ENCODE measurements at regions not wholly inside any gene's neighbourhood (a gene's known extent, or its start where the extent isn't known, plus 50 kb on each side); places are given as distances from the start of the nearest gene placed in this dataset.

DNA sequence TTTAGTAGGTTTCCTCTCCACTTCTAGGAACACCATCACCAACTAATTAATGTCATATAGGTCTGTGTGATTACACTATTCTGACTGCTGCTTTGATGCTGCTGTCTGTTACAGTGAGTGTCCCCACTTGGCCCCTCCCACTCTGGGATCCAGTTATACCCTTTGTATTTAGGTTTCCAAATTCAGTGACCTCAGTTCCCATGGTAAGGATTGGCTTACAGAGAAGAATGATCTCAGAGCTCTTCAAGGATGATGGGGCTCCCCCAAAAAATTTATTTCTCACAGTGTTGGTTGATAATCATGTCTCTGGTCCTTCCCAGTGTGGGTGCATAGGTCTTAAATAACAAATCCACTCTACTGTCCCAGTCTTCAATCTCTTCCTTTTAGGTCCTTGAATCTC lies 210.0 kb upstream of the MYL2 start:
- DNase-seq (ENCODE audit: extremely low read depth, insufficient read length), result no peak

DNA sequence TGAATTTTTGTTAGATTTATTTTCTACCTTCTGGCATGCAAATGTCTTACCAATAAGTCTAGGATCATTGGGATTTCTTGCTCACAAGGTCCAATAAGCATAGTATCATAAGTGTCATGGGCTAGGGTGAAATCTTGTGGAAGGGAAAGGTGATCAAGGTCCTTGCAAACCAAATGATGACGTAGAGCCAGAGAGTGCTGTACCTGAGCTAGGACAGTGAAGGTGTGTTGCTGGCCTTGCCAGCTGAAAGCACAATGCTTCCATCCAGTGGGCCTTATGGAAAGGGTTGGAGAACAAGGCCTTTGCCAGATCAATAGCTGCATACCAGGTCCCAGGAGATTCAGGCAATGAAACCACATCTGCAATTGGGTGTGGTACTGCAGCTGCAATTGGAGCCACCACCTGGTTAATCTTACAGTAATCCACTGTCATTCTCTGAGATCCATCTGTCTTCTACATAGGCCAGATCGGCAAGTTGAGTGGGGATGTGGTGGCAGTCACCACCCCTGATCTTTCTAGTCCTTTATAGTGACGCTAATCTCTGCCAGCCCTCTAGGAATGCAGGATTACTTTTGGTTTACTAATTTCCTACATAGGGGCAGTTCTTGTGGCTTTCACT lies 208.9 kb upstream of the MYL2 start:
- no peak for DNase-seq (ENCODE audit: extremely low read depth, insufficient read length)
- no peak for TF ChIP-seq CTCF (IDR thresholded peaks at IDR 0.05; ENCODE audit: insufficient read depth, low read length, poor library complexity, severe bottlenecking)
- Histone ChIP-seq H3K36me3 (ENCODE audit: control insufficient read depth, insufficient read depth, low read length) (no peaks in the 10 kb centered on the region), H3K27me3 (replicated peaks; ENCODE audit: control insufficient read depth, insufficient read depth, low read length) (no peaks in the 10 kb centered on the region), H3K4me3 (replicated peaks; ENCODE audit: low read depth, low read length) (no peak overlapping the region)

More for the DNA sequence above, 210.0 kb upstream of the MYL2 start:
- Histone ChIP-seq H3K4me3 (replicated peaks; ENCODE audit: low read depth, low read length) (no peak overlapping the region), H3K36me3 (ENCODE audit: control insufficient read depth, insufficient read depth, low read length) (no peaks in the 10 kb centered on the region), H3K27me3 (replicated peaks; ENCODE audit: control insufficient read depth, insufficient read depth, low read length) (no peaks in the 10 kb centered on the region)
- no peak for TF ChIP-seq CTCF (IDR thresholded peaks at IDR 0.05; ENCODE audit: insufficient read depth, low read length, poor library complexity, severe bottlenecking)

- H3K36me3 ChIP-seq (ENCODE audit: control insufficient read depth, insufficient read depth, low read length), result no peaks in the 10 kb centered on the region
- H3K27me3 ChIP-seq (replicated peaks; ENCODE audit: control insufficient read depth, insufficient read depth, low read length), result no peaks in the 10 kb centered on the region
- TF ChIP-seq CTCF (IDR thresholded peaks at IDR 0.05; ENCODE audit: insufficient read depth, low read length, poor library complexity, severe bottlenecking), result no peak
- DNase-seq (ENCODE audit: extremely low read depth, insufficient read length), result no peak
- H3K4me3 ChIP-seq (replicated peaks; ENCODE audit: low read depth, low read length), result no peak overlapping the region
These were observed 206.0 kb upstream of the MYL2 start for GRCh38 chr12:111126331-111126730.

DNA sequence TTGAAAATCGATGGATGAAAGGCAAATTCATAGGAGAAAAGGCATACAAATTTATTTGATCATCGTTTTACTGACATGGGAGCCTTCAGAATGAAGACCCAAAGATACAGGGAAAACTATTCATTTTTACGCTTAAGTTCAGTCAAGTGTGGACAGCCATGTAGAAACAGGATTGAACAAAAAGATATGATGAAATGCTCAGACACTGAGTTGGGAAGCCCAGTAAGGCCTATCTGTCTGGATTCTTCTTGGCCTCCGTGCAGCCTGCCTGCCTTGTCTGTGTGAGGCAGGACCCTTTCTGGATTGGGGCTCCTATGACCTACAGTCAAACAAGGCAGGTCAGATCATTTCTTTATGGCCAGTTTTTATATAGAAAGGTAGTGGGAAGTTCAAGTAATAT lies 203.8 kb upstream of the MYL2 start:
- H3K36me3 ChIP-seq (ENCODE audit: control insufficient read depth, insufficient read depth, low read length), result no peaks in the 10 kb centered on the region

GRCh38 chr12:111123390-111123789 lies 203.0 kb upstream of the MYL2 start:
- DNase-seq (ENCODE audit: extremely low read depth, insufficient read length), result no peak
- no peak for TF ChIP-seq CTCF (IDR thresholded peaks at IDR 0.05; ENCODE audit: insufficient read depth, low read length, poor library complexity, severe bottlenecking)
- Histone ChIP-seq H3K36me3 (ENCODE audit: control insufficient read depth, insufficient read depth, low read length) (no peaks in the 10 kb centered on the region), H3K27me3 (replicated peaks; ENCODE audit: control insufficient read depth, insufficient read depth, low read length) (no peaks in the 10 kb centered on the region), H3K4me3 (replicated peaks; ENCODE audit: low read depth, low read length) (no peak overlapping the region)

More for the DNA sequence above, 203.8 kb upstream of the MYL2 start:
- no peak overlapping the region for H3K4me3 ChIP-seq (replicated peaks; ENCODE audit: low read depth, low read length)
- no peaks in the 10 kb centered on the region for H3K27me3 ChIP-seq (replicated peaks; ENCODE audit: control insufficient read depth, insufficient read depth, low read length)
- DNase-seq (ENCODE audit: extremely low read depth, insufficient read length), result no peak
- TF ChIP-seq CTCF (IDR thresholded peaks at IDR 0.05; ENCODE audit: insufficient read depth, low read length, poor library complexity, severe bottlenecking), result no peak

GRCh38 chr12:111122458-111122878 lies 202.1 kb upstream of the MYL2 start:
- Histone ChIP-seq H3K36me3 (ENCODE audit: control insufficient read depth, insufficient read depth, low read length) (no peaks in the 10 kb centered on the region), H3K4me3 (replicated peaks; ENCODE audit: low read depth, low read length) (no peak overlapping the region), H3K27me3 (replicated peaks; ENCODE audit: control insufficient read depth, insufficient read depth, low read length) (no peaks in the 10 kb centered on the region)
- no peak for DNase-seq (ENCODE audit: extremely low read depth, insufficient read length)
- no peak for TF ChIP-seq CTCF (IDR thresholded peaks at IDR 0.05; ENCODE audit: insufficient read depth, low read length, poor library complexity, severe bottlenecking)

All from GM06990 (cell line).